ENCODE measurements at regions not wholly inside any gene's neighbourhood (a gene's known extent, or its start where the extent isn't known, plus 50 kb on each side); places are given as distances from the start of the nearest gene placed in this dataset.

- no peak for DNase-seq
Measured at GRCh38 chr5:173835131-173835530, 53.0 kb upstream of the CPEB4 start.

GRCh38 chr5:173835661-173836060, 52.5 kb upstream of the CPEB4 start:
- no peak for DNase-seq

DNA sequence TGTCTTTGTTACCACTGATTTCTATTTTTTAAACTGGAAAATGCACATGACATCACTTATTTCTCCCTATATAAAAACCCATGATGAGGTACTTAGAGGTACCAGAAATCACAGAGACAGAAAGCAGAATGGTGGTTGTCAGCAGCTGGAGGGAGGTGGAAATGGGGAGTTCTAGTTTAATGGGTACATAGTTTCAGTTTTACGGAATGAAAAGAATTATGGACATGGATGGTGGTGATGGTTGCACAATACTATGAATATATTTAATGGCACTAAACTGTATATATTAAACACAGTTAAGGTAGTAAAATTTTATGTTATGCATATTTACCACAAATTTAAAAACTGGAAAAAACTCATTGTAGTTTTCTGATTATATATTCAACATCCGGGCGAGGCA, 50.5 kb upstream of the CPEB4 start:
- DNase-seq: no peak
